ENCODE measurements at regions not wholly inside any gene's neighbourhood (a gene's known extent, or its start where the extent isn't known, plus 50 kb on each side); places are given as distances from the start of the nearest gene placed in this dataset.
"Not testable (repeated sequence)": the region's sequence is repeated elsewhere in the genome, so short reads cannot be mapped to it uniquely, and the experiment has no call there.

GRCh38 chr12:131425112-131426075, 285.5 kb upstream of the SFSWAP start:
- DNase-seq = no peak

GRCh38 chr12:131428091-131428685, 282.7 kb upstream of the SFSWAP start:
- DNase-seq = no peak

DNA sequence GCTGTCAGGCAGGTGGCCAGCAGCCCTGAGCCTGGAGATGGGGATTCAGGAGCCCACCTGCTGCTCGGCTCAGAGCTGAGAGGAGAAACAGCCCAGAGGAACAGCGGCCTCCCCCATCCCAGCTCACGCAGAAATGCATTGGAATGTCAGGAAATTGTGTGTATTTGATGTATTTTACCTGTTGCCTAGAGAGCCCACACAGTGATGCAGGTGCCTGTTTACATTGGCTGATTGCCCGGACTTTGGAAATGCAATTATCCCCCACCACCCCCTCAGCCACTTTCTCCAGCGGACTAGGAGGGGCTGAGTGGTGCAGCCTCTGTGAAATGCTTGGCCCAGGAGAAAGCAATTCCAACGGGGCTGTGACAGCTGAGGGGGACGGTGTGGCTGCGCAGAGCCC, 281.7 kb upstream of the SFSWAP start:
- not testable (repeated sequence) for DNase-seq

DNA sequence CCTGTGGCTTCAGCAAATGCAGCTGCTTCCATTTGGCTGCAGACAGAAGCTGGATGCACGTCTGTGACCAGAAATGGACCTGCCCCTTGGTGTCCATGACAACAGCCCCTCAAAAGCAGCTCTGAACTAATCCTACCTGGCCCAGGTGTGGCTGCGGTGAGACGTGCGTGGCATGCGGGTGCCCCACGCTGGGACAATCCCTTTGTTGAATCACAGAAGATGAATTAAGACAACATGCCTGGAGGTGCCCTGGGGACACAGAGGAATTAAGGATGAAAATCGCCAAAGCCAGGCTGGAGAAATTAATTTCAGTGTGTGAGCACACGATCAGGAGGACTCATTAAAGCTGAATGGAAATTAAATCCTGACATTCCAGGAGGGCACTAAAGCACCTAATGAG, 281.2 kb upstream of the SFSWAP start:
- DNase-seq = not testable (repeated sequence)

- no peak for DNase-seq
These were observed 280.6 kb upstream of the SFSWAP start for GRCh38 chr12:131430158-131430742.

- not testable (repeated sequence) for DNase-seq
These were observed 279.7 kb upstream of the SFSWAP start for GRCh38 chr12:131431126-131431655.

DNA sequence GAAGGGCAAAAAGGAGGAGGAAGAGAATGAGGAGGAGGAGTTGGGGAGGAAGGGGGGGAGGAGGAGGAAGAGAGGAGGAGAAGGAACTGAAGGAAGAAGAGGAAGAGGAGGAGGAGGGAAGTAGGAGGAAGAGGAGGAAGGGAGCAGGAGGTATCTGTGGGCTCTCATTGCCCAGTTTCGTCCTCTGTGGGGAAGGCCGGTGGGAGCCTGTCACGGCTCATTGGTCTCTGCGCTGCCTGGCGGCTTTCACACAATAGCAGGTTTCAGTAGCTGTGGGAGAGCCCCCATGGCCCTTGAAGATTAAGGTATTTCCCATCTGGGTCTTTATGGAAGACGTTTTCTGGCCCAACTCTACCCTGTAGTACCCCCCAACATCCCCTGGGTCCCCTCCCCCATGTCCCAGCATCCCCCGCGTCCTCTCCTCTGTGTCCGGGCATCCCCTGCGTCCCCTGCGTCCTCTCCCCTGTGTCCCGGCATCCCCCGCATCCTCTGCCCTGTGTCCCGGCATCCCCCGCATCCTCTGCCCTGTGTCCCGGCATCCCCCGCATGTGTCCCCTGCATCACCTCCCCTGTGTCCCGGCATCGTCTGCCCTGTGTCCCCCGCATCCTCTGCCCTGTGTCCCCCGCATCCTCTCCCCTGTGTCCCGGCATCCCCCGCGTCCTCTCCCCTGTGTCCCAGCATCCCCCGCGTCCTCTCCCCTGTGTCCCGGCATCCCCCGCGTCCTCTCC, 278.2 kb upstream of the SFSWAP start:
- no peak for DNase-seq

GRCh38 chr12:131434208-131435125, 276.4 kb upstream of the SFSWAP start:
- no peak for DNase-seq

GRCh38 chr12:131436922-131437705, 273.8 kb upstream of the SFSWAP start:
- no peak for DNase-seq

- DNase-seq = no peak
These were observed 273.0 kb upstream of the SFSWAP start for GRCh38 chr12:131437706-131438492.

- DNase-seq = not testable (repeated sequence)
These were observed 272.4 kb upstream of the SFSWAP start for GRCh38 chr12:131438493-131438835.

GRCh38 chr12:131438881-131439280, 272.0 kb upstream of the SFSWAP start:
- no peak for DNase-seq

GRCh38 chr12:131439752-131440151, 271.1 kb upstream of the SFSWAP start:
- not testable (repeated sequence) for DNase-seq

DNA sequence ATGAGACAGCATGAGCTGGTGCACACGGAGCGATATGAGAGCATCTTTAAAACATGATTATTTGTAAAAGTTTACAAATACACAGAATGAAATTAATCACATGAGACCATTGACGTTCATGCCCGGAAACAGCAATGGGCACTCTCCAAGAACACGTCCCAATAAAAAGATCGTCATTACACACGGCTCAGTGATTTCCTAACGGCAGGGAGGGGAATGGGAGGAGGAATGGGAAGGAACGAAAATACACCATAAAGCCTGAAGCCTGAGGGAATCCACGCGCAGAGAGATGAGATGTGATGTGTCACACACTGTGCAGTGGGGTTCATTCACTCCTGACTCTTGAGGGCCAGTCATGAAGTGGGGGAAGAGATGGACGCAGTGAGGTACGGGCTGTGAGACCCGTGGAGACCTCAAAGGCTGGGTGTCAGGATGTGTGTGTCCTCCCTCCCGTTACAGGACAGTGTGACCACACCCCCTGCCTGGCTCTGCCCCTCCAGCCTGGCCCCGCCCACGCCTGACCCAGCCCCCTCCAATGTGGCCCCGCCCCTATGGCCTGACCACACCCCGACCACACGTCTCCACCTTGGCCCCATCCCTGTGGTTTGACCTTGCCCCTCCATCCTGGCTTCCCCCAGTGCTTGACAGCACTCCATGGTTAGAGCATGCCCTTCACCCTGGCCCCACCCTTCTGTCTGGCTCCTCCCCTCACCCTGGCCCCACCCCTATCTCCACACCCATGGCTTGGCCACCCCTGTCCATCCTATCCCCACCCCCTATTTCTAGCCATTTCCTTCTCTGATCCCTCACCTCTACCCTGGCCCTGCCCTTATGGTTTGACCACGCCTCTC, 270.5 kb upstream of the SFSWAP start:
- DNase-seq = not testable (repeated sequence)

- DNase-seq = no peak
These were observed 269.9 kb upstream of the SFSWAP start for GRCh38 chr12:131441060-131441396.

- no peak for DNase-seq
These were observed 269.1 kb upstream of the SFSWAP start for GRCh38 chr12:131441638-131442336.

GRCh38 chr12:131442337-131442918, 268.5 kb upstream of the SFSWAP start:
- no peak for DNase-seq

Measured in activated naive CD4-positive, alpha-beta T cell treated with Interleukin-2 at 50 U/mL for 16 hours (primary cell).